HL-60 (cell line): ENCODE measurements at regions not wholly inside any gene's neighbourhood (a gene's known extent, or its start where the extent isn't known, plus 50 kb on each side); places are given as distances from the start of the nearest gene placed in this dataset.

ENCODE experiments used
- DNase-seq, 2 experiments: peaks; one replicate each; pipeline ENCODE4 v3.0.0-alpha.2; 2010 to 2020; ENCODE audit warnings: low read depth in 1 of 2, low spot score in 1 of 2
- H3K27ac ChIP-seq: fragments of 250-450 bp; sonication (Bioruptor Pico); replicated peaks from 2 replicates; pipeline ENCODE4 v1.5.1; 2020; ENCODE audit warnings: mild to moderate bottlenecking, moderate library complexity
- H3K27me3 ChIP-seq: fragments of 250-450 bp; sonication (Bioruptor Pico); 2 replicates; pipeline ENCODE4 v1.5.1; 2021; ENCODE audit warnings: mild to moderate bottlenecking, moderate library complexity; ENCODE audit not compliant: insufficient read depth, poor library complexity, severe bottlenecking
- H3K4me3 ChIP-seq: replicated peaks from 2 replicates; pipeline ENCODE4 v1.5.1; 2011; ENCODE audit warnings: mild to moderate bottlenecking, control low read depth, low read length; ENCODE audit not compliant: insufficient read depth
- CTCF ChIP-seq: IDR thresholded peaks from one replicate; pipeline ENCODE4 v1.5.1; 2011; ENCODE audit warnings: low read length, control low read depth, inconsistent platforms; ENCODE audit not compliant: insufficient read depth
- GABPA ChIP-seq: IDR thresholded peaks from 2 replicates; pipeline ENCODE4 v1.6.1; 2012; ENCODE audit warnings: low read depth
- POLR2AphosphoS5 ChIP-seq: IDR thresholded peaks from 2 replicates; pipeline ENCODE4 v1.6.1; 2012; ENCODE audit warnings: low read depth
- REST ChIP-seq: IDR thresholded peaks from 2 replicates; pipeline ENCODE4 v1.6.1; 2012; ENCODE audit warnings: low read depth; ENCODE audit not compliant: insufficient replicate concordance
- SPI1 ChIP-seq: IDR thresholded peaks from 2 replicates; pipeline ENCODE4 v1.6.1; 2012; ENCODE audit warnings: low read depth, mild to moderate bottlenecking, borderline replicate concordance

- no peak overlapping the region for H3K27ac ChIP-seq
- no peak overlapping the region for H3K4me3 ChIP-seq
- TF ChIP-seq GABPA: no peak
- no peak for TF ChIP-seq CTCF
- no peak for TF ChIP-seq POLR2AphosphoS5
- no peak for TF ChIP-seq REST
- TF ChIP-seq SPI1: no peak
- H3K27me3 ChIP-seq: no peaks in the 10 kb centered on the region
- DNase-seq: no peak
Measured at GRCh38 chr9:107153336-107153735, 129.7 kb upstream of the RAD23B start.

- no peak for TF ChIP-seq REST
- no peak overlapping the region for H3K4me3 ChIP-seq
- H3K27ac ChIP-seq: no peak overlapping the region
- no peaks in the 10 kb centered on the region for H3K27me3 ChIP-seq
- DNase-seq: no peak
Measured at GRCh38 chr9:107154291-107154690, 128.8 kb upstream of the RAD23B start.

GRCh38 chr9:107154766-107155165 lies 128.3 kb upstream of the RAD23B start:
- TF ChIP-seq REST (no peak), GABPA (no peak), POLR2AphosphoS5 (no peak), SPI1 (no peak), CTCF (no peak)
- Histone ChIP-seq H3K27me3 (no peaks in the 10 kb centered on the region), H3K4me3 (no peak overlapping the region), H3K27ac (no peak overlapping the region)
- DNase-seq: no peak
